HG02852 (cell line): ENCODE measurements at regions not wholly inside any gene's neighbourhood (a gene's known extent, or its start where the extent isn't known, plus 50 kb on each side); places are given as distances from the start of the nearest gene placed in this dataset.

Source experiments
- ATAC-seq: cut with Tn5 transposase; IDR thresholded peaks from one replicate; pipeline ENCODE4 v1.9.1; 2021; ENCODE audit warnings: mild to moderate bottlenecking, moderate library complexity; ENCODE audit not compliant: unreplicated experiment

GRCh38 chr4:42328978-42329377 is 68.3 kb upstream of the SHISA3 start:
- no peak for ATAC-seq

- no peak for ATAC-seq
These were observed 67.9 kb upstream of the SHISA3 start for GRCh38 chr4:42329421-42329820.

- ATAC-seq, result no peak
These were observed 67.2 kb upstream of the SHISA3 start for GRCh38 chr4:42330002-42330592.

GRCh38 chr4:42331040-42331439 is 66.2 kb upstream of the SHISA3 start:
- no peak for ATAC-seq

GRCh38 chr4:42331914-42332368 is 65.3 kb upstream of the SHISA3 start:
- peak; percentile 76 for ATAC-seq

- no peak for ATAC-seq
These were observed 57.3 kb upstream of the SHISA3 start for GRCh38 chr4:42339935-42340406.

- no peak for ATAC-seq
These were observed 55.7 kb upstream of the SHISA3 start for GRCh38 chr4:42341518-42342026.

- no peak for ATAC-seq
These were observed 54.8 kb upstream of the SHISA3 start for GRCh38 chr4:42342459-42342858.

GRCh38 chr4:42344309-42344708 is 53.0 kb upstream of the SHISA3 start:
- ATAC-seq, result peak; percentile 67

- no peak for ATAC-seq
These were observed 52.5 kb upstream of the SHISA3 start for GRCh38 chr4:42344749-42345148.

- no peak for ATAC-seq
These were observed 51.2 kb upstream of the SHISA3 start for GRCh38 chr4:42345962-42346544.

- ATAC-seq, result no peak
These were observed 50.2 kb upstream of the SHISA3 start for GRCh38 chr4:42347076-42347475.
